ENCODE measurements at regions not wholly inside any gene's neighbourhood (a gene's known extent, or its start where the extent isn't known, plus 50 kb on each side); places are given as distances from the start of the nearest gene placed in this dataset.

- peaks cover 0 to 11% (median 8%) of the 10 kb centered on the region in 4 donors for H3K9me3 ChIP-seq
- WGBS, result 47% methylated on average over 9 of the region's 9 CpGs
- no peak for DNase-seq (ENCODE audit: extremely low spot score)
- H3K27me3 ChIP-seq, result no peaks in the 10 kb centered on the region
- intact Hi-C loops (cut with DNase I), result no loop called here
- H3K36me3 ChIP-seq, result no peaks in the 10 kb centered on the region
- TF ChIP-seq CTCF (IDR thresholded peaks at IDR 0.05) (no peak), EP300 (IDR thresholded peaks at IDR 0.05) (no peak), POLR2AphosphoS5 (IDR thresholded peaks at IDR 0.05) (no peak), POLR2A (IDR thresholded peaks at IDR 0.05; ENCODE audit: low read depth) (no peak)
- H3K4me1 ChIP-seq, result no peaks in the 10 kb centered on the region
- H3K27ac ChIP-seq (replicated peaks in 1 of 4), result no peak overlapping the region
- no peak overlapping the region for H3K4me3 ChIP-seq
These were observed 275.0 kb downstream of the GAS1 start for GRCh38 chr9:86672301-86672700.

DNA sequence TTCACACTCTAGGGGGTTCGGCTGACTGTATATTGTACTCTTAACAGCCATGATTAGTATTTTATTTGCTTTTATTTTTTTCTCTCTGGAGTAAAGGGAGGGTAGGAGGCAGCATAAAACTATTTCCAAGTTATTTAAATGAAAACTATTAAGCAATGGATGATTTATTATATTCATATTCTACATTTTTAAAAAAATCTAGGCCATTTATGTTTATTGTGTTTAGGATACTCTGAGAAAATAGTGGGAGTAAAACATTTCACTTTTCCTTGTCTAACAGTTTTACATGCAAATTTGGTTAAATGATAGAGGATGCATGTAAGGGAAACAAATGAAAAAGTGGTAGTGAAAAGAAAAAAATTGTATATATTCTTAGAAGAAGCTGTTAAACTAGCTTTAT, 276.3 kb downstream of the GAS1 start:
- H3K9me3 ChIP-seq, result peaks cover 0 to 11% (median 8%) of the 10 kb centered on the region in 4 donors
- 91% methylated on average over 1 of the region's 1 CpG for whole genome bisulfite sequencing
- no peaks in the 10 kb centered on the region for H3K27me3 ChIP-seq
- TF ChIP-seq CTCF (IDR thresholded peaks at IDR 0.05), result no peak
- TF ChIP-seq POLR2AphosphoS5 (IDR thresholded peaks at IDR 0.05), result no peak
- no peak for TF ChIP-seq EP300 (IDR thresholded peaks at IDR 0.05)
- TF ChIP-seq POLR2A (IDR thresholded peaks at IDR 0.05; ENCODE audit: low read depth), result no peak
- H3K4me3 ChIP-seq, result no peak overlapping the region
- H3K36me3 ChIP-seq, result no peaks in the 10 kb centered on the region
- no peaks in the 10 kb centered on the region for H3K4me1 ChIP-seq
- DNase-seq (ENCODE audit: extremely low spot score), result no peak
- no peak overlapping the region for H3K27ac ChIP-seq (replicated peaks in 1 of 4)
- intact Hi-C loops (cut with DNase I), result no loop called here

DNA sequence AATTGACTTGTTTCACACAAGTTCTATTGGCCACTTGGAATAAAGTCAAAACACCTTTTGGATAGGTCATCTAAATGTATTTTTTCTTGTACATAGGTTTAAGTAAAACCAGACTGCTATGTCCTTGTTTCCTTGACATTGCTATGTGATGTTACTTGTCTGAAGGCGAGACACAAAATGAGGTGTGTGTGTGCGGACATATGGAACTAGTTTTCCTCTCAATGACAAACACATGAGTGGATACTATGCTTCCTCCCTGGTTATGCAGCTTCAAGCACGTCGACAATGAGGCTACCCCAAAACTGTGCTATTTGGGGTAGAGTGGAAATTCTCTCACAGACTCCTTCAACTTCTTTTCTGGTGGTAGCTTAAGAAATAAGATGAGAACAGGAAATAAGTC, 276.8 kb downstream of the GAS1 start:
- peaks cover 0 to 11% (median 8%) of the 10 kb centered on the region in 4 donors for H3K9me3 ChIP-seq
- TF ChIP-seq CTCF (IDR thresholded peaks at IDR 0.05) (no peak), POLR2AphosphoS5 (IDR thresholded peaks at IDR 0.05) (no peak), EP300 (IDR thresholded peaks at IDR 0.05) (no peak), POLR2A (IDR thresholded peaks at IDR 0.05; ENCODE audit: low read depth) (no peak)
- no peak overlapping the region for H3K27ac ChIP-seq (replicated peaks in 1 of 4)
- WGBS, result 98% methylated on average over 4 of the region's 4 CpGs
- no peaks in the 10 kb centered on the region for H3K27me3 ChIP-seq
- intact Hi-C loops (cut with DNase I), result no loop called here
- no peak for DNase-seq (ENCODE audit: extremely low spot score)
- no peak overlapping the region for H3K4me3 ChIP-seq
- H3K36me3 ChIP-seq, result no peaks in the 10 kb centered on the region
- no peaks in the 10 kb centered on the region for H3K4me1 ChIP-seq

GRCh38 chr9:86670076-86670475, 277.2 kb downstream of the GAS1 start:
- peak overlapping the region in 1 of 4 donors; percentile 13 for H3K27ac ChIP-seq (replicated peaks in 1 of 4)
- intact Hi-C loops (cut with DNase I), result no loop called here
- TF ChIP-seq POLR2AphosphoS5 (IDR thresholded peaks at IDR 0.05), result no peak
- TF ChIP-seq EP300 (IDR thresholded peaks at IDR 0.05), result no peak
- no peak for TF ChIP-seq POLR2A (IDR thresholded peaks at IDR 0.05; ENCODE audit: low read depth)
- no peak for TF ChIP-seq CTCF (IDR thresholded peaks at IDR 0.05)
- 95% methylated on average over 3 of the region's 3 CpGs for WGBS
- H3K36me3 ChIP-seq, result no peaks in the 10 kb centered on the region
- peaks cover 0 to 11% (median 8%) of the 10 kb centered on the region in 4 donors for H3K9me3 ChIP-seq
- DNase-seq (ENCODE audit: extremely low spot score), result no peak
- no peaks in the 10 kb centered on the region for H3K4me1 ChIP-seq
- H3K27me3 ChIP-seq, result no peaks in the 10 kb centered on the region
- H3K4me3 ChIP-seq, result no peak overlapping the region

GRCh38 chr9:86669422-86669821, 277.9 kb downstream of the GAS1 start:
- TF ChIP-seq EP300 (IDR thresholded peaks at IDR 0.05), result no peak
- TF ChIP-seq POLR2AphosphoS5 (IDR thresholded peaks at IDR 0.05), result no peak
- TF ChIP-seq POLR2A (IDR thresholded peaks at IDR 0.05; ENCODE audit: low read depth), result no peak
- no peak for TF ChIP-seq CTCF (IDR thresholded peaks at IDR 0.05)
- Histone ChIP-seq H3K36me3 (no peaks in the 10 kb centered on the region), H3K27me3 (no peaks in the 10 kb centered on the region), H3K27ac (replicated peaks in 1 of 4) (peak overlapping the region in 1 of 4 donors; percentile 13), H3K4me3 (no peak overlapping the region), H3K9me3 (peaks cover 0 to 11% (median 8%) of the 10 kb centered on the region in 4 donors), H3K4me1 (no peaks in the 10 kb centered on the region)
- DNase-seq (ENCODE audit: extremely low spot score), result no peak
- WGBS, result 69% methylated on average over 4 of the region's 4 CpGs
- intact Hi-C loops (cut with DNase I), result no loop called here

Measured in esophagus muscularis mucosa (tissue), 4 donors.